NCI-H2029 treated with DMSO at 0.1 percent for 48 hours (cell line): ENCODE measurements at regions not wholly inside any gene's neighbourhood (a gene's known extent, or its start where the extent isn't known, plus 50 kb on each side); places are given as distances from the start of the nearest gene placed in this dataset.
A peak's percentile ranks its signal among the peaks of the same experiment; 100 is the strongest.
"Not testable (repeated sequence)": the region's sequence is repeated elsewhere in the genome, so short reads cannot be mapped to it uniquely, and the experiment has no call there.

Source experiments
- DNase-seq: peaks from one replicate; lab custom pipeline; 2025; lab: John Stamatoyannopoulos, UW

GRCh38 chr21:35749904-35750303, 310.4 kb downstream of the SETD4 start:
- no peak for DNase-seq

DNA sequence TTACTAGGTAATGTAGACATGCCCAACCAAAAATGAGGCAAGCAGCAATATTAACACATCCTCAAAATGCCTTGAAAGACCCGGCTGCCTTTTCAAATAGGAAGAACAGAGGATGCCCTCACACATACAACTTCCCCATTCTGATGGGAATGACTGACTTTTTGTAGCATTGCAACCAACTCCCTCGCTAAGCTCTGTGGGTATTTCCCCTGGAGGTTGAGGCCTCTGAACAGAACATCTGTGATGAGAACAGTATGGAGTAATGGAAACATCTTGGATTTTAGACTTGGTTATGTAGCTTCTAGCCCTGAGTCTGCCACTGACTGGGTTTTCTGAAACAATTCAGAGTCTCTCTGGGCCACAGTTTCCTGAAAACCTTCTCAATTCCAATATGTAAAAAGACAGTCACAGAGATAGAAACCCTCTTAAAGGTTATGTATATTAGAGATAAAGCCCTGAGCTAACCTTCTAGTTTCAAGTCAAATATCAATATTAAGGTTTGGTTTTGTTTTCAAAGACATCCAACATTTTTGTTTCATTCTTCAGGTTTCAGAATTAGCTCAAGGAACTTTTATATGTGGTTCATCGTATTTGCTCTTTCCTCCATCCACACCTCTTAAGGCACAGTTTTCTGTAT, 311.5 kb downstream of the SETD4 start:
- DNase-seq = no peak

GRCh38 chr21:35743571-35743970, 316.8 kb downstream of the SETD4 start:
- DNase-seq = no peak

DNA sequence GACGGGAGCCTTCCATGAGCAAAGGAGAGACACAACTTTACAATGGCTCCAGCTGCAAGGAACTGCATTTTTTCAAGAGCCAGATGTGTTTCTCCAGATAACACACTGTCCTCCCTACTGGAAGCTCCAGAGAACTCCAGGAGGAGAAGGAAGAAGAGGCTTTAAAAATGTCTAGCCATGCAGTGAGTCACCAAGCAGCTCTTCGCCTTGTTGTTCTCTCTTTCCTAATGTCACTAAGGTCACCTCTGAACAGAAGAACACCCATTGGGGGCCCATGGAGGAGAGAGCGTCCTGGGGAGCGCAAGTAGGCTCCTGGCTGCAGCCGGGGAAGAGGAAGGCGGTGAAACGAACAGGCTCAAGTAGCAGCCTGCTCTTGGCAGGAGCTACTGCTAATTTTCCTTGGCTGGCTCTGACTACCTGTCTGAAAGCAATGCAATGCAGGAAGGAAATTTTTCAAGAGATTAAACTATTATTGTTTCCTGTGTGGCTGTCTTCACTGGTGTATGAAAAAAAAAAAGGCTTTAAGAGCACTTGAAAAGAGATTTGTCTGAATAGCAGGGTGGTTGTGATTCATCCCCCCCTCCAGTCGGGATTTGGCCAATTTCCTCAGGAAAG, 321.9 kb downstream of the SETD4 start:
- peak; percentile 65 for DNase-seq

DNA sequence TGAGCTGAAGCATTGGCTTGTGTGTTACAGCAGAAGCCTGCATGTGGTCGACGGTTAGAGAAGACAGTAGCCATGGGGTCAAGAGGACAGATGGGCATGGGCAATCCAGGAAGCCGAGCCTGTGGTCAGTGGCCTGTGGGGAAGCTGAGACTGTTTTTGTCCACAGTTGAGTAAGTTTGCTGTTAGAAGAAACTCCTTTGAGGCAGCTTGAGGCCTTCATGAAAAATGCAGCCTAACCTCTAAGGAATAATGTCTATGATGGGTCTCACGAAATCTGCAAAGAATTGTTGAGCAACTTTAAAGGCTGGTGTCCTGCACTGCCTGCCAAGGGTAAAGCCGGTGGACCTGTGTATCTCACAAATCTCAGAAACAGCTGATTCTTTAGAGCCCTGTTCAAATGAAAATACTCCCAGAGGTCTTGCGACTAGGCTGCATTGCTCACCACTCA, 322.4 kb downstream of the SETD4 start:
- DNase-seq = no peak

DNA sequence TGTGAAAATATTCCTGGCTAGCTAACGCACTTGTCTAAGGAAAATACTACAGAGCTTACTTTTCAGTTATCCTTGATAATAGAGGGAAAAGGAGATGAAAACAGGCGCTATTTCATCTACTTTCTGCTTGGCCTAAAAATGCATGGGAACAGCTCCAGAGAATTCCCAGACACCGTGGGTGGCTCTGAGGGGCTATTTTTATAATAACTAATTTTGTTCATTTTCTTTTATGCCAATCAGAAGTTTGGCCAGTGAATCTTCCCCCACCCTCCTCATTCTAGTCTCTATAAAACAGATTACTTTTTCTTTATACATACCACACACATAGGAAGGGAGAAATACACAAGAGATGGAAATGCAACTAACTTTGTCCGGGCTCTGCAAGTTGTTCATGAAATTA, 322.9 kb downstream of the SETD4 start:
- no peak for DNase-seq

GRCh38 chr21:35732788-35733187, 327.5 kb downstream of the SETD4 start:
- no peak for DNase-seq

- DNase-seq = no peak
Measured at GRCh38 chr21:35730325-35730724, 330.0 kb downstream of the SETD4 start.

GRCh38 chr21:35727830-35728229, 332.5 kb downstream of the SETD4 start:
- no peak for DNase-seq

DNA sequence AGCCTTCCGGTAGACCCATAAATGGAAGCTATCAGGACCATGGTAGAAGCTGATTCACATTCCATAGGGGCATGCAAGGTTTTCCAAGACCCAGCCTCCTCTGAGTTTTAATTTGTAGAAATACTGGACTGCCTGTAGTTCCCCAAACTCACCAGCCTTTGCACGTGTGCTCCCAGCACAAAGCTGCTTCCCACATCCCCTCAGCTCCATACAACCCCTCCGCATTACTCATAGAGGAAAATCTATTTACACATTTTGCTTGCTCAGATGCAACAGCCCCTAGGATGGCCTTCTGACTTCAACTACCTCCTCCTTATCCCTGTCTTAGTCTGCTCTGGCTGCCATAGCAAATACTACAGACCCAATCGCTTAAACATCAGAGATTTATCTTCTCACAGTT, 336.2 kb downstream of the SETD4 start:
- no peak for DNase-seq

DNA sequence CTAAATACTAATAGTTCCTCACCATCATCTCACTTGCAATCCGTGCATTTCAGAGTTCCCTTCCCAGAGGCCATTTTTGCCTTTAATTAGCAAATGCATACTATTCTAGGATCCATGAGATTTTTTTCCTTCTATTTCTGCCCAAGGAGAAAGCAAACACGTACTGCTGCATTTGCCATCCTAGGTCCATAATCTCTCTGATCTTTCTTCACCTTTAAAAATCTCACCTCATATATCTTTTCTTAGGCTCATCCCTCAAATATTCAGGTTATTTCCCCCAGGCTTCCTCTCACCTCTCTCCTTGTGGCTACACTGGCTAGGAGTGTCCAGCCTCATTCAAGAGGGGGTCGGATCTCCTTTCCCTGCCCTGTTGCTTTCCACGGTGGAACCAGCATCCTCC, 338.6 kb downstream of the SETD4 start:
- DNase-seq = no peak

GRCh38 chr21:35720208-35720731, 340.1 kb downstream of the SETD4 start:
- DNase-seq = no peak

GRCh38 chr21:35719080-35719479, 341.2 kb downstream of the SETD4 start:
- DNase-seq = no peak

- DNase-seq = no peak
Measured at GRCh38 chr21:35716876-35717565, 343.3 kb downstream of the SETD4 start.

DNA sequence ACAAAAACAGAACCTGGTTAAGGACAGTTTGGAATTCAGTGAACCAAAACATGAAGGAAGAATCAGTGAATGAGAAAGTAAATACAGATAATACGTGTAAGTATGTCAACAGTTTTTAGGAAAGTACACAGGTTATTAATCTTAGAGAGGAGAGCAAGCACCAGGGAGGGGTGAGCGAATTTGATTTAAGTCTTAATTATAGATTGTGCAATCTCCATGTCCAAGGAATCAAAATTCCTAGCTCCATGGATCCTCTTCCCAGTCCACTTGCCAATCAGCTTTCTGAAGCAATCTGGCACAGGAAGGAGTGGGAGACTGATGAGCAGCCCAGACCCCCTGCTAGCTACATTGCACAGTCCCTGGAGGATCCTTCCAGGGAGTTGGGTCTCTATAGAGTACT, 346.4 kb downstream of the SETD4 start:
- DNase-seq = no peak

DNA sequence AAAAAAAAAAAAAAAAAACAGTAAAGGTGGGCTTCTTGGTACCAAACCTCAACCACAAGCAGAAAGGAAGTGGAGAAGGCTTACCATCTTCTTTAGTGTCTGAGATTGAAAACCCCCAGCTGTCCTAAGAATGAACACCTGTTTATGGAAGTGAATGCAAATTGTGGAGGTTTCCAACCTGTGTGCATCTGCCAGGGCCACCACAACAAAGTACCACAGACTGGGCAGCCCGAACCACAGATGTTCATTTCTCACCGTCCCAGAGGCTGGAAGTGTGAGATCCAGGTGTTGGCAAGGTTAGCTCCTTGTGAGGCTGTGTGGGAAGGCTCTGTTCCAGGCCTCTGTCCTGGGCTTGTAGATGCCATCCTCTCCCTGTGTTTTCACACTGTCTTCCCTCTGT, 348.7 kb downstream of the SETD4 start:
- no peak for DNase-seq

DNA sequence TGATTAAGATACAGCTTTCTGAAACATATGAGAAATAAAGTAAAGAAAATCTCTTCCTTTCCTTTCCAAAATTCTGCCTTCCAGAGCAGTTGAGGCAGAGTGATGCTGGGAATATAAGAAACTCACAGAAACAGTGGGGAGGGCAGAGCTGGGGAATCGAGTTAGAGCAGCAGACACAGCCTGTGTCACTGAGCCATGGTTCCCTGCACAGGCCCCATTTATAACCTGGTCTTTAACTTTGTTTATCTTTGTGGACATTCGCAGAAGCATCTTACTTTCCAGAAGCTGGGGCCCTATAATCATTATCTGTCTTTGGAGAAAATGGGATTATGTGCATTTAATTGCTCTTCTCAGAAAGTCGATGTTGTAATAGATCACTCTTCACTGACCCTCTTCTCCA, 349.1 kb downstream of the SETD4 start:
- DNase-seq = no peak

- not testable (repeated sequence) for DNase-seq
Measured at GRCh38 chr21:35709990-35710389, 350.3 kb downstream of the SETD4 start.

DNA sequence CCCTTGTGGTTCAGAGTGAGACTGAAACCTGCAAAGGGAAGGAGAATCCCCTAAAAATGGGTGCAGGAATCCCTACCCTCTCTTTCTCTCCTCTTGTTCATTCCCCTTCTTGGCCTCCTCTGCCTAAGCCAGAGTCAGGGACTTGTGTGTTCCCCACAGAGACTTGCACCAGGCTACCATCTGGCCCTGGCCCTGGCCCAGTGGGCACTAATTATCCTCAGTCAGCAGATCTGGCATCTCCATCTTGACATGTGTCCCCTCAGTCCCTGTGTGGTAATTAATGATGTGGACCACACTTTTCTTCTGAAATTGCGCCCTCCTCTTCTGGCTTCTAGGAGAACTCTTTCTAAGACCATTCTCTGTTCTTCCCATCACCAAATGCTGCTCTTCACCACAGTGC, 354.4 kb downstream of the SETD4 start:
- no peak for DNase-seq

- no peak for DNase-seq
Measured at GRCh38 chr21:35705237-35705887, 355.0 kb downstream of the SETD4 start.

- no peak for DNase-seq
Measured at GRCh38 chr21:35703704-35704103, 356.6 kb downstream of the SETD4 start.

GRCh38 chr21:35699361-35699760, 361.0 kb downstream of the SETD4 start:
- DNase-seq = no peak

GRCh38 chr21:35697321-35697808, 363.0 kb downstream of the SETD4 start:
- peak; percentile 70 for DNase-seq
